Prostate gland (tissue), 2 donors: ENCODE measurements at regions not wholly inside any gene's neighbourhood (a gene's known extent, or its start where the extent isn't known, plus 50 kb on each side); places are given as distances from the start of the nearest gene placed in this dataset.
"Not testable (repeated sequence)": the region's sequence is repeated elsewhere in the genome, so short reads cannot be mapped to it uniquely, and the experiment has no call there.

ENCODE experiments used
- DNase-seq: peaks from one replicate; pipeline ENCODE4 v3.0.0-alpha.2; 2019; ENCODE audit warnings: low spot score
- H3K27ac ChIP-seq, 2 donors: fragments of 200-600 bp; sonication (generic); 2 replicates each; pipeline ENCODE4 v1.5.1; 2017 to 2019
- H3K27me3 ChIP-seq: fragments of 200-600 bp; sonication (generic); replicated peaks from 2 replicates; pipeline ENCODE4 v1.5.1; 2019; ENCODE audit not compliant: insufficient read depth
- H3K36me3 ChIP-seq, 2 donors: fragments of 200-600 bp; sonication (generic); 1 replicate in 1 of 2; 2 replicates in 1 of 2; pipeline versions ENCODE4 v1.5.1 to v1.8.1; 2017 to 2019
- H3K4me1 ChIP-seq: fragments of 200-600 bp; sonication (generic); replicated peaks from 2 replicates; pipeline ENCODE4 v1.5.1; 2019
- H3K4me3 ChIP-seq, 2 donors: fragments of 200-600 bp; sonication (generic); 2 replicates each; pipeline ENCODE4 v1.5.1; 2017 to 2019
- H3K9me3 ChIP-seq: fragments of 200-600 bp; sonication (generic); 2 replicates; pipeline ENCODE4 v1.5.1; 2017
- CTCF ChIP-seq, 4 experiments: fragments of 200-600 bp in 2 of 4; fragments of 450-650 bp in 2 of 4; sonication (generic) in 2 of 4; IDR thresholded peaks; 1 replicate in 3 of 4; 2 replicates in 1 of 4; pipeline ENCODE4 v1.5.1; 2016 to 2019; ENCODE audit warnings: antibody characterized with exemption in 4 of 4, mild to moderate bottlenecking in 2 of 4, moderate library complexity in 2 of 4
- POLR2A ChIP-seq: fragments of 450-650 bp; IDR thresholded peaks from one replicate; pipeline ENCODE4 v1.6.1; 2016; ENCODE audit warnings: antibody characterized with exemption, mild to moderate bottlenecking
- POLR2AphosphoS5 ChIP-seq: sonication (generic); formaldehyde crosslinking; IDR thresholded peaks from one replicate; pipeline ENCODE4 v1.6.1; 2017; ENCODE audit warnings: antibody characterized with exemption
- WGBS: methylation state at CpG from one replicate; pipeline ENCODE4 v1.1.5; 2018; 5-methylcytosine and 5-hydroxymethylcytosine counted together
- intact Hi-C: fragments of 100-400 bp; cut with DNase I; formaldehyde crosslinking; loops from one replicate; pipeline ENCODE4 v1.14.2; 2022

- H3K9me3 ChIP-seq = no peaks in the 10 kb centered on the region
- no peak overlapping the region for H3K4me3 ChIP-seq
- no peak for TF ChIP-seq POLR2A
- TF ChIP-seq CTCF (IDR thresholded peaks at IDR 0.05) = no peak
- TF ChIP-seq POLR2AphosphoS5 = no peak
- H3K27ac ChIP-seq = no peak overlapping the region
- H3K36me3 ChIP-seq = no peaks in the 10 kb centered on the region
- 35% methylated on average over 1 of the region's 1 CpG for WGBS
- no peaks in the 10 kb centered on the region for H3K4me1 ChIP-seq
- intact Hi-C loops = no loop called here
- H3K27me3 ChIP-seq = no peaks in the 10 kb centered on the region
- DNase-seq = no peak
Observed at GRCh38 chr12:67043771-67044170, 225.4 kb upstream of the CAND1 start.

GRCh38 chr12:67045650-67046049 is 223.5 kb upstream of the CAND1 start:
- intact Hi-C loops = no loop called here
- Histone ChIP-seq H3K27ac (no peak overlapping the region), H3K36me3 (no peaks in the 10 kb centered on the region), H3K4me1 (no peaks in the 10 kb centered on the region), H3K4me3 (no peak overlapping the region), H3K9me3 (no peaks in the 10 kb centered on the region), H3K27me3 (no peaks in the 10 kb centered on the region)
- DNase-seq = no peak
- WGBS = 85% methylated on average over 5 of the region's 5 CpGs
- TF ChIP-seq CTCF (IDR thresholded peaks at IDR 0.05) (no peak), POLR2AphosphoS5 (no peak), POLR2A (no peak)

- WGBS = 80% methylated on average over 4 of the region's 4 CpGs
Observed at GRCh38 chr12:67046062-67046461, 223.1 kb upstream of the CAND1 start.

GRCh38 chr12:67047634-67048033 is 221.5 kb upstream of the CAND1 start:
- Histone ChIP-seq H3K27ac (no peak overlapping the region), H3K36me3 (no peaks in the 10 kb centered on the region), H3K27me3 (no peaks in the 10 kb centered on the region), H3K4me1 (no peaks in the 10 kb centered on the region), H3K9me3 (no peaks in the 10 kb centered on the region), H3K4me3 (no peak overlapping the region)
- DNase-seq = no peak
- intact Hi-C loops = no loop called here
- 65% methylated on average over 2 of the region's 2 CpGs for WGBS
- no peak for TF ChIP-seq POLR2A
- no peak for TF ChIP-seq POLR2AphosphoS5
- TF ChIP-seq CTCF (IDR thresholded peaks at IDR 0.05) = no peak

More at GRCh38 chr12:67046062-67046461, 223.1 kb upstream of the CAND1 start:
- Histone ChIP-seq H3K27ac (no peak overlapping the region), H3K9me3 (no peaks in the 10 kb centered on the region), H3K4me3 (no peak overlapping the region), H3K27me3 (no peaks in the 10 kb centered on the region), H3K36me3 (no peaks in the 10 kb centered on the region), H3K4me1 (no peaks in the 10 kb centered on the region)
- intact Hi-C loops = no loop called here
- TF ChIP-seq POLR2AphosphoS5 = no peak
- no peak for TF ChIP-seq POLR2A
- TF ChIP-seq CTCF (IDR thresholded peaks at IDR 0.05) = no peak
- no peak for DNase-seq

- Histone ChIP-seq H3K9me3 (no peaks in the 10 kb centered on the region), H3K4me3 (no peak overlapping the region), H3K36me3 (no peaks in the 10 kb centered on the region), H3K27me3 (no peaks in the 10 kb centered on the region), H3K4me1 (no peaks in the 10 kb centered on the region), H3K27ac (no peak overlapping the region)
- TF ChIP-seq CTCF (IDR thresholded peaks at IDR 0.05) (no peak), POLR2AphosphoS5 (no peak), POLR2A (no peak)
- intact Hi-C loops = no loop called here
- WGBS = 94% methylated on average over 5 of the region's 5 CpGs
- DNase-seq = no peak
Observed at GRCh38 chr12:67048371-67048770, 220.8 kb upstream of the CAND1 start.

GRCh38 chr12:67049199-67049598 is 220.0 kb upstream of the CAND1 start:
- H3K36me3 ChIP-seq, H3K27me3 ChIP-seq, H3K27ac ChIP-seq, intact Hi-C loops, H3K4me1 ChIP-seq, H3K9me3 ChIP-seq, DNase-seq, H3K4me3 ChIP-seq: not testable (repeated sequence)
- WGBS = 74% methylated on average over 4 of the region's 4 CpGs
